ENCODE measurements at regions not wholly inside any gene's neighbourhood (a gene's known extent, or its start where the extent isn't known, plus 50 kb on each side); places are given as distances from the start of the nearest gene placed in this dataset.

- peaks cover 7% of the 10 kb centered on the region for H3K27me3 Mint-ChIP-seq (ENCODE audit: low read depth)
- TF ChIP-seq, protein P1, sequence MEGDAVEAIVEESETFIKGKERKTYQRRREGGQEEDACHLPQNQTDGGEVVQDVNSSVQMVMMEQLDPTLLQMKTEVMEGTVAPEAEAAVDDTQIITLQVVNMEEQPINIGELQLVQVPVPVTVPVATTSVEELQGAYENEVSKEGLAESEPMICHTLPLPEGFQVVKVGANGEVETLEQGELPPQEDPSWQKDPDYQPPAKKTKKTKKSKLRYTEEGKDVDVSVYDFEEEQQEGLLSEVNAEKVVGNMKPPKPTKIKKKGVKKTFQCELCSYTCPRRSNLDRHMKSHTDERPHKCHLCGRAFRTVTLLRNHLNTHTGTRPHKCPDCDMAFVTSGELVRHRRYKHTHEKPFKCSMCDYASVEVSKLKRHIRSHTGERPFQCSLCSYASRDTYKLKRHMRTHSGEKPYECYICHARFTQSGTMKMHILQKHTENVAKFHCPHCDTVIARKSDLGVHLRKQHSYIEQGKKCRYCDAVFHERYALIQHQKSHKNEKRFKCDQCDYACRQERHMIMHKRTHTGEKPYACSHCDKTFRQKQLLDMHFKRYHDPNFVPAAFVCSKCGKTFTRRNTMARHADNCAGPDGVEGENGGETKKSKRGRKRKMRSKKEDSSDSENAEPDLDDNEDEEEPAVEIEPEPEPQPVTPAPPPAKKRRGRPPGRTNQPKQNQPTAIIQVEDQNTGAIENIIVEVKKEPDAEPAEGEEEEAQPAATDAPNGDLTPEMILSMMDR (IDR thresholded peaks at IDR 0.05; ENCODE audit: unreplicated experiment in 3 of 3) = no peak
Observed at GRCh38 chr10:121154310-121154709, 303.1 kb downstream of the WDR11 start.

GRCh38 chr10:121154846-121155245 lies 303.7 kb downstream of the WDR11 start:
- Mint-ChIP-seq H3K36me3 (ENCODE audit: low read depth) (no peaks in the 10 kb centered on the region), H3K27ac (peak overlapping the region in 2 of 3 experiments; percentile 21 to 79), H3K27me3 (ENCODE audit: low read depth) (peaks cover 7% of the 10 kb centered on the region), H3K4me1 (no peaks in the 10 kb centered on the region), H3K9me3 (peaks cover 10% of the 10 kb centered on the region), H3K4me3 (no peak overlapping the region)
- TF ChIP-seq, protein P1 (IDR thresholded peaks at IDR 0.05; ENCODE audit: unreplicated experiment in 3 of 3) = no peak

More at GRCh38 chr10:121154310-121154709, 303.1 kb downstream of the WDR11 start:
- Mint-ChIP-seq H3K36me3 (ENCODE audit: low read depth) (no peaks in the 10 kb centered on the region), H3K4me3 (no peak overlapping the region), H3K9me3 (peaks cover 10% of the 10 kb centered on the region), H3K4me1 (no peaks in the 10 kb centered on the region), H3K27ac (peak overlapping the region in 2 of 3 experiments; percentile 21 to 79)

- TF ChIP-seq, protein P1 (IDR thresholded peaks at IDR 0.05; ENCODE audit: unreplicated experiment in 3 of 3) = no peak
- Mint-ChIP-seq H3K27me3 (ENCODE audit: low read depth) (peaks cover 7% of the 10 kb centered on the region), H3K36me3 (ENCODE audit: low read depth) (no peaks in the 10 kb centered on the region), H3K4me3 (no peak overlapping the region), H3K9me3 (peaks cover 10% of the 10 kb centered on the region), H3K27ac (peak overlapping the region; percentile 3 to 79 (median 60)), H3K4me1 (no peaks in the 10 kb centered on the region)
Observed at GRCh38 chr10:121155742-121156474, 304.7 kb downstream of the WDR11 start.

GRCh38 chr10:121157998-121158397 lies 306.8 kb downstream of the WDR11 start:
- TF ChIP-seq, protein P1 (IDR thresholded peaks at IDR 0.05; ENCODE audit: unreplicated experiment in 3 of 3) = no peak
- Mint-ChIP-seq H3K27ac (peak overlapping the region; percentile 67 to 85 (median 78)), H3K4me1 (no peaks in the 10 kb centered on the region), H3K36me3 (ENCODE audit: low read depth) (no peaks in the 10 kb centered on the region), H3K9me3 (peaks cover 13% of the 10 kb centered on the region), H3K27me3 (ENCODE audit: low read depth) (peaks cover 7% of the 10 kb centered on the region), H3K4me3 (no peak overlapping the region)

- Mint-ChIP-seq H3K27ac (peak overlapping the region; percentile 67 to 85 (median 78)), H3K27me3 (ENCODE audit: low read depth) (peaks cover 4% of the 10 kb centered on the region), H3K9me3 (peaks cover 21% of the 10 kb centered on the region), H3K36me3 (ENCODE audit: low read depth) (no peaks in the 10 kb centered on the region), H3K4me1 (no peaks in the 10 kb centered on the region), H3K4me3 (no peak overlapping the region)
- TF ChIP-seq, protein P1 (IDR thresholded peaks at IDR 0.05; ENCODE audit: unreplicated experiment in 3 of 3) = no peak
Observed at GRCh38 chr10:121158988-121159579, 307.9 kb downstream of the WDR11 start.

Measured in nephron (organoid).